ENCODE measurements at regions not wholly inside any gene's neighbourhood (a gene's known extent, or its start where the extent isn't known, plus 50 kb on each side); places are given as distances from the start of the nearest gene placed in this dataset.
A peak's percentile ranks its signal among the peaks of the same experiment; 100 is the strongest.

DNA sequence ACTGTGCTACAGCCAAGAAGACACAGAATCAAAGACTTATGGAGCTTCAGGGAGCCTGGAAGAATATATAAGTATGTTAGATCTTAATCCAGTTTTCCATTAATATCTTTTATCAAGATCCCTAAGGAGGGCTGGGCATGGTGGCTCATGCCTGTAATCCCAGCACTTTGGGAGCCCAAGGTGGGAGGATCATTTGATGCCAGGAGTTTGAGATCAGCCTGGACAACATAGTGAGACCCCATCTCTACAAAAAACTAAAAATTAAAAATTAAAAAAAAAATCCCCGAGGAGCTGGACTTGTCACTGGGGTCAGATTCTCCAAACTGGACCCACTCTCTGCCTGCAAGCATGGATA is 113.9 kb upstream of the CDC42BPA start (continued):
- TF ChIP-seq MNT (conservative IDR thresholded peaks at IDR 0.05) = 0 out of 4 replicates have a peak, but pooled peaks of 1 of the 2 experiments have one; percentile 9
- peak; percentile 82 for TF ChIP-seq BCOR (IDR thresholded peaks at IDR 0.05)
- TF ChIP-seq, protein P1, sequence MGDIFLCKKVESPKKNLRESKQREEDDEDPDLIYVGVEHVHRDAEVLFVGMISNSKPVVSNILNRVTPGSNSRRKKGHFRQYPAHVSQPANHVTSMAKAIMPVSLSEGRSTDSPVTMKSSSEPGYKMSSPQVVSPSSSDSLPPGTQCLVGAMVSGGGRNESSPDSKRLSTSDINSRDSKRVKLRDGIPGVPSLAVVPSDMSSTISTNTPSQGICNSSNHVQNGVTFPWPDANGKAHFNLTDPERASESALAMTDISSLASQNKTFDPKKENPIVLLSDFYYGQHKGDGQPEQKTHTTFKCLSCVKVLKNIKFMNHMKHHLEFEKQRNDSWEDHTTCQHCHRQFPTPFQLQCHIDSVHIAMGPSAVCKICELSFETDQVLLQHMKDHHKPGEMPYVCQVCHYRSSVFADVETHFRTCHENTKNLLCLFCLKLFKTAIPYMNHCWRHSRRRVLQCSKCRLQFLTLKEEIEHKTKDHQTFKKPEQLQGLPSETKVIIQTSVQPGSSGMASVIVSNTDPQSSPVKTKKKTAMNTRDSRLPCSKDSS (IDR thresholded peaks at IDR 0.05; ENCODE audit: low read depth, partially characterized antibody) = no peak
- TF ChIP-seq RAD21 (CRISPR knock-in tag; conservative IDR thresholded peaks at IDR 0.05 in 1 of 2, IDR thresholded peaks at IDR 0.05 in 1 of 2) = peak in 1 of 2 experiments; percentile 3; a peak in 1 of 4 replicates
- TF ChIP-seq, protein P2, sequence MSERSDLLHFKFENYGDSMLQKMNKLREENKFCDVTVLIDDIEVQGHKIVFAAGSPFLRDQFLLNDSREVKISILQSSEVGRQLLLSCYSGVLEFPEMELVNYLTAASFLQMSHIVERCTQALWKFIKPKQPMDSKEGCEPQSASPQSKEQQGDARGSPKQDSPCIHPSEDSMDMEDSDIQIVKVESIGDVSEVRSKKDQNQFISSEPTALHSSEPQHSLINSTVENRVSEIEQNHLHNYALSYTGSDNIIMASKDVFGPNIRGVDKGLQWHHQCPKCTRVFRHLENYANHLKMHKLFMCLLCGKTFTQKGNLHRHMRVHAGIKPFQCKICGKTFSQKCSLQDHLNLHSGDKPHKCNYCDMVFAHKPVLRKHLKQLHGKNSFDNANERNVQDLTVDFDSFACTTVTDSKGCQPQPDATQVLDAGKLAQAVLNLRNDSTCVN (CRISPR knock-in tag; IDR thresholded peaks at IDR 0.05) = no peak
- TF ChIP-seq, protein P3, sequence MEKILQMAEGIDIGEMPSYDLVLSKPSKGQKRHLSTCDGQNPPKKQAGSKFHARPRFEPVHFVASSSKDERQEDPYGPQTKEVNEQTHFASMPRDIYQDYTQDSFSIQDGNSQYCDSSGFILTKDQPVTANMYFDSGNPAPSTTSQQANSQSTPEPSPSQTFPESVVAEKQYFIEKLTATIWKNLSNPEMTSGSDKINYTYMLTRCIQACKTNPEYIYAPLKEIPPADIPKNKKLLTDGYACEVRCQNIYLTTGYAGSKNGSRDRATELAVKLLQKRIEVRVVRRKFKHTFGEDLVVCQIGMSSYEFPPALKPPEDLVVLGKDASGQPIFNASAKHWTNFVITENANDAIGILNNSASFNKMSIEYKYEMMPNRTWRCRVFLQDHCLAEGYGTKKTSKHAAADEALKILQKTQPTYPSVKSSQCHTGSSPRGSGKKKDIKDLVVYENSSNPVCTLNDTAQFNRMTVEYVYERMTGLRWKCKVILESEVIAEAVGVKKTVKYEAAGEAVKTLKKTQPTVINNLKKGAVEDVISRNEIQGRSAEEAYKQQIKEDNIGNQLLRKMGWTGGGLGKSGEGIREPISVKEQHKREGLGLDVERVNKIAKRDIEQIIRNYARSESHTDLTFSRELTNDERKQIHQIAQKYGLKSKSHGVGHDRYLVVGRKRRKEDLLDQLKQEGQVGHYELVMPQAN (IDR thresholded peaks at IDR 0.05; ENCODE audit: borderline replicate concordance) = 0 out of 2 replicates have a peak, but pooled peaks have one; percentile 5
- TF ChIP-seq, protein P4, sequence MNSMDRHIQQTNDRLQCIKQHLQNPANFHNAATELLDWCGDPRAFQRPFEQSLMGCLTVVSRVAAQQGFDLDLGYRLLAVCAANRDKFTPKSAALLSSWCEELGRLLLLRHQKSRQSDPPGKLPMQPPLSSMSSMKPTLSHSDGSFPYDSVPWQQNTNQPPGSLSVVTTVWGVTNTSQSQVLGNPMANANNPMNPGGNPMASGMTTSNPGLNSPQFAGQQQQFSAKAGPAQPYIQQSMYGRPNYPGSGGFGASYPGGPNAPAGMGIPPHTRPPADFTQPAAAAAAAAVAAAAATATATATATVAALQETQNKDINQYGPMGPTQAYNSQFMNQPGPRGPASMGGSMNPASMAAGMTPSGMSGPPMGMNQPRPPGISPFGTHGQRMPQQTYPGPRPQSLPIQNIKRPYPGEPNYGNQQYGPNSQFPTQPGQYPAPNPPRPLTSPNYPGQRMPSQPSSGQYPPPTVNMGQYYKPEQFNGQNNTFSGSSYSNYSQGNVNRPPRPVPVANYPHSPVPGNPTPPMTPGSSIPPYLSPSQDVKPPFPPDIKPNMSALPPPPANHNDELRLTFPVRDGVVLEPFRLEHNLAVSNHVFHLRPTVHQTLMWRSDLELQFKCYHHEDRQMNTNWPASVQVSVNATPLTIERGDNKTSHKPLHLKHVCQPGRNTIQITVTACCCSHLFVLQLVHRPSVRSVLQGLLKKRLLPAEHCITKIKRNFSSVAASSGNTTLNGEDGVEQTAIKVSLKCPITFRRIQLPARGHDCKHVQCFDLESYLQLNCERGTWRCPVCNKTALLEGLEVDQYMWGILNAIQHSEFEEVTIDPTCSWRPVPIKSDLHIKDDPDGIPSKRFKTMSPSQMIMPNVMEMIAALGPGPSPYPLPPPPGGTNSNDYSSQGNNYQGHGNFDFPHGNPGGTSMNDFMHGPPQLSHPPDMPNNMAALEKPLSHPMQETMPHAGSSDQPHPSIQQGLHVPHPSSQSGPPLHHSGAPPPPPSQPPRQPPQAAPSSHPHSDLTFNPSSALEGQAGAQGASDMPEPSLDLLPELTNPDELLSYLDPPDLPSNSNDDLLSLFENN (IDR thresholded peaks at IDR 0.05; ENCODE audit: low read depth in 2 of 2, low read length in 2 of 2) = 0 out of 4 replicates have a peak, but pooled peaks of 1 of the 2 experiments have one; percentile 16
